Left ventricle myocardium inferior (tissue), 1 donor: ENCODE measurements at regions not wholly inside any gene's neighbourhood (a gene's known extent, or its start where the extent isn't known, plus 50 kb on each side); places are given as distances from the start of the nearest gene placed in this dataset.
A peak's percentile ranks its signal among the peaks of the same experiment; 100 is the strongest.

Experiments used
- DNase-seq: peaks from one replicate; pipeline ENCODE4 v3.0.0-alpha.2; 2020
- H3K27ac ChIP-seq: fragments of 200-600 bp; replicated peaks from 2 replicates; pipeline ENCODE4 v1.8.0; 2021
- H3K27me3 ChIP-seq: fragments of 200-600 bp; 2 replicates; pipeline ENCODE4 v1.8.0; 2021; ENCODE audit warnings: low read depth
- H3K36me3 ChIP-seq: fragments of 200-600 bp; 2 replicates; pipeline ENCODE4 v1.8.0; 2021
- H3K4me1 ChIP-seq: fragments of 200-600 bp; 2 replicates; pipeline ENCODE4 v1.8.0; 2021
- H3K4me3 ChIP-seq: fragments of 200-600 bp; 2 replicates; pipeline ENCODE4 v1.8.0; 2021; ENCODE audit warnings: mild to moderate bottlenecking, moderate library complexity
- H3K9me3 ChIP-seq: fragments of 200-600 bp; replicated peaks from 2 replicates; pipeline ENCODE4 v1.8.0; 2021
- intact Hi-C: fragments of 100-400 bp; cut with micrococcal nuclease; formaldehyde crosslinking; loops from one replicate; pipeline ENCODE4 v1.11.0; 2022
- TF ChIP-seq, protein P1 (sequence below): fragments of 200-600 bp; IDR thresholded peaks from 2 replicates; pipeline ENCODE4 v1.8.0; 2021; ENCODE audit warnings: antibody characterized with exemption, mild to moderate bottlenecking, borderline replicate concordance
- donor health status: DM: no; HTN: yes; CAD: no; lungs with severe emphysema.

DNA sequence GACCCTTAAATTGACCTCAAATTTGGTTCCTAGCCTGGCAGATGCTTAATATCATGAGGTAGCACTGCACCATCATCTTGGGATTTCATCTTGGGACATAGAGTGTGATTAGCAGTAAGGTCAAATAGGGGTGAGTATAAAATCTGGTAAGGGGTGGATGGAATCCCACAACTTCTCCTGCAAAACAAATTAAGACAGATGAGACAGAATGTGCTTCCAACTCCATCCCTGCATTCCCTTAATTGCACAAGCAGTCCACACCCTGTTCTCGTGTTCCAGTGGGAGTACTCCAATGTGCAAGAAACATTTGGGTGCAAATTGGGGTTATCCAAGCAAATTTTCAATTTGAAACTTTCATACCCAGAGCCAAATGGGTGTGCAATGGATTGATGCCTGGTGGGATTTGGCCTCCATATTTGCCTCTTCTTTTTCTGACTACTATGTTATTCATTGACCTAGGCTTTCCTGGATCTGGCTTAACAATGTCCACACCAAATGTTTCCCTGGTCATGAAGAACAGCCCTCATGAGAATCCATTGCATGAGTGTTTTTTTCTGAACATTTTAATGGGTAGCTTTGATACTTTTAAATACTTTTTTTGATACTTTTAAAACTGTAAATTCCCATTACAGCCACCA is 785.0 kb upstream of the TSPY4 start:
- intact Hi-C loops = no loop called here

DNA sequence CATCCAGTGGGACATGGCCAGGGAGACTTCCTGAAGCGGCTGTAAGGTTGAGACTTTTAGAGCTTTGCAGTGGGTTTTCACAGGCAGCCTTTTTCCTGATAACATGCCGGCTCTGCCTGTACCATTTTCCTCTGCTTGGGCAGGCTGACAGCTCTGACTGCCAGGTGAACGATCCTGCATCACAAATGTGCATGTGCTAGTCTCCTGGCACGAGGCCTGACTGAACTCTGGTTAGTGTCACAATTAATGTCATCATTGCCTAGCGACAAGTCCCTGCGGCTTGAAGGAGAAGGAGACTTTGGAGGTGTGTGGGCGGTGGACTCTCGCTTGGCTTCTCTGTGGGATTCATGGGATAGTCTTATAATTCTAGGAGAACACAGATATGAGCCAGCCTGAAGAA is 783.6 kb upstream of the TSPY4 start:
- no peaks in the 10 kb centered on the region for H3K36me3 ChIP-seq
- H3K9me3 ChIP-seq = no peaks in the 10 kb centered on the region
- no peak overlapping the region for H3K4me3 ChIP-seq
- peak; percentile 24 for DNase-seq
- intact Hi-C loops = no loop called here
- no peaks in the 10 kb centered on the region for H3K4me1 ChIP-seq
- TF ChIP-seq, protein P1, sequence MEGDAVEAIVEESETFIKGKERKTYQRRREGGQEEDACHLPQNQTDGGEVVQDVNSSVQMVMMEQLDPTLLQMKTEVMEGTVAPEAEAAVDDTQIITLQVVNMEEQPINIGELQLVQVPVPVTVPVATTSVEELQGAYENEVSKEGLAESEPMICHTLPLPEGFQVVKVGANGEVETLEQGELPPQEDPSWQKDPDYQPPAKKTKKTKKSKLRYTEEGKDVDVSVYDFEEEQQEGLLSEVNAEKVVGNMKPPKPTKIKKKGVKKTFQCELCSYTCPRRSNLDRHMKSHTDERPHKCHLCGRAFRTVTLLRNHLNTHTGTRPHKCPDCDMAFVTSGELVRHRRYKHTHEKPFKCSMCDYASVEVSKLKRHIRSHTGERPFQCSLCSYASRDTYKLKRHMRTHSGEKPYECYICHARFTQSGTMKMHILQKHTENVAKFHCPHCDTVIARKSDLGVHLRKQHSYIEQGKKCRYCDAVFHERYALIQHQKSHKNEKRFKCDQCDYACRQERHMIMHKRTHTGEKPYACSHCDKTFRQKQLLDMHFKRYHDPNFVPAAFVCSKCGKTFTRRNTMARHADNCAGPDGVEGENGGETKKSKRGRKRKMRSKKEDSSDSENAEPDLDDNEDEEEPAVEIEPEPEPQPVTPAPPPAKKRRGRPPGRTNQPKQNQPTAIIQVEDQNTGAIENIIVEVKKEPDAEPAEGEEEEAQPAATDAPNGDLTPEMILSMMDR = no peak
- no peaks in the 10 kb centered on the region for H3K27me3 ChIP-seq
- no peak overlapping the region for H3K27ac ChIP-seq

More for the DNA sequence above, 785.0 kb upstream of the TSPY4 start:
- H3K4me3 ChIP-seq = no peak overlapping the region
- H3K4me1 ChIP-seq = no peaks in the 10 kb centered on the region
- H3K27me3 ChIP-seq = no peaks in the 10 kb centered on the region
- no peak for DNase-seq
- no peaks in the 10 kb centered on the region for H3K36me3 ChIP-seq
- TF ChIP-seq, protein P1 = no peak
- H3K9me3 ChIP-seq = no peaks in the 10 kb centered on the region
- peak overlapping the region; percentile 44 for H3K27ac ChIP-seq

DNA sequence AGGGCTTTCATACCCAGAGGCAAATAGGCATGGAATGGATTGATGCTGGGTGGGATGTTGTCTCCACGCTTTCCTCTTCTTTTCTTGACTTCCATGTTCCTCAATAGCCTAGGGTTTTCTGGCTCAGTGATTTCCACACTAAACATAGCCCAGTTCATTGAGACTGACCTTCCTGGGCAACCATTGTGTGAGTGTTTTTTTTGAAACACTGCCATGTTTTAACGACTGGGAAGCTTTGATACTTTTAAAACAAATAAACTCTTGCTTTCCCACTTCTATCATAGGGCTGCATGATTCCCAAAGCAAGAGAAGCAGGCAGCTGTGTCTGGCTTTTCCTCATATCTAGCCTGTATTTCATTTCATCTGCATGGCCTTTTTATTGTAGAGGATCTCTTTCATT is 775.9 kb upstream of the TSPY4 start:
- TF ChIP-seq, protein P1 = no peak
- no peak for DNase-seq
- H3K4me1 ChIP-seq = no peaks in the 10 kb centered on the region
- no peaks in the 10 kb centered on the region for H3K36me3 ChIP-seq
- H3K27me3 ChIP-seq = no peaks in the 10 kb centered on the region
- intact Hi-C loops = no loop called here
- H3K4me3 ChIP-seq = no peak overlapping the region
- no peak overlapping the region for H3K27ac ChIP-seq
- H3K9me3 ChIP-seq = no peaks in the 10 kb centered on the region

DNA sequence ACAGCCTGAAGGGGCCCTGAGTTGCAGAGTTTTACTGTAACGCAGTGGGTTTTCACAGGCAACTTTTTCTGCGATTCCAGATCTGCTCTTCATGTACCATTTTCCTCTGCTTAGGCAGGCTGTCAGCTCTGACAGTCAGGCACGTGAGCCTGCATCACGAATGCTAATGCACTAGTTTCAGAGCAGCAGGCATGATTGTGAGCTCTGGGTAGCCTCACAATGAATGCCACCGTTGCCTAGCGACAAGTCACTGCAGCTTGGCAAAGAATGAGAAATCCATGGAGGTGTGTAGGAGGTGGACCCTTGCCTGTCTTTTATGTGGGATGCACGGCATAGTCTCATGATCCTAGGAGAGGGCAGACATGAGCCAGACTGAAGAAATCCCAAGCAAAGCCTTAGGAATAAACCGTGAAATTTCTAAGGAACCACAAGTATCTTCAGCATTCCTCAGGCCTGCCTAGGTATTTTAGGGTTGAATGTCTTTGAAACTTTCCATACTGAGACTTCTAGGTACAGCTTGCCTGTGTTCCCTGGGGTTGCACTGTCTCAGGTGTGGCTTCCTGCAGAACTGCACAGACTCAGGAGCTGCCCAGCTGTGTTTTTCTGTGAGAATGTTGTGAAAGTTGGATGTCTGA is 774.7 kb upstream of the TSPY4 start:
- no peak for DNase-seq
- no peaks in the 10 kb centered on the region for H3K9me3 ChIP-seq
- no peaks in the 10 kb centered on the region for H3K36me3 ChIP-seq
- H3K27me3 ChIP-seq = no peaks in the 10 kb centered on the region
- intact Hi-C loops = no loop called here
- H3K4me1 ChIP-seq = no peaks in the 10 kb centered on the region
- H3K27ac ChIP-seq = no peak overlapping the region
- TF ChIP-seq, protein P1 = no peak
- H3K4me3 ChIP-seq = no peak overlapping the region

DNA sequence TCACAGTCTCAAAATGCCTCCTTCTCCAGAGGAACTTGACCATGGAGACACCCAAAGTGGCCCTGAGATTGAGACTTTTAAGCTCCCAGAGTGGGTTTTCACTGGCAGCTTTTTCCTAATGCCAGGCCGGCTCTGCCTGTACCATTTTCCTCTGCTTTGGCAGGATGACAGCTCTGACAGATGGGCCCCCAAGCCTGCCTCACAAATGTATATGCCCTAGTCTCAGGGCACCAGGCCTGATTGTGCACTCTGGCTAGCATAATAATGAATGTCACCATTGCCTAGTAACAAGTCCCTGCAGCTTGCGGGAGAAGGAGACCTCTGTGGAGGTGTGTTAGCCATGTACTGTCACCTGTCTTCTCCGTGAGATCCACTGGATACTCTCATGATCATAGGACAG is 772.8 kb upstream of the TSPY4 start:
- Histone ChIP-seq H3K27me3 (no peaks in the 10 kb centered on the region), H3K4me1 (no peaks in the 10 kb centered on the region), H3K4me3 (no peak overlapping the region), H3K36me3 (no peaks in the 10 kb centered on the region), H3K27ac (no peak overlapping the region), H3K9me3 (no peaks in the 10 kb centered on the region)
- intact Hi-C loops = no loop called here
- TF ChIP-seq, protein P1 = no peak
- DNase-seq = no peak
